IPS DF 19.7 (cell line): ENCODE measurements at regions not wholly inside any gene's neighbourhood (a gene's known extent, or its start where the extent isn't known, plus 50 kb on each side); places are given as distances from the start of the nearest gene placed in this dataset.
"Not testable (repeated sequence)": the region's sequence is repeated elsewhere in the genome, so short reads cannot be mapped to it uniquely, and the experiment has no call there.

Experiments
- DNase-seq: peaks from one replicate; pipeline ENCODE4 v3.0.0-alpha.2; 2013; ENCODE audit warnings: low read depth, low spot score

DNA sequence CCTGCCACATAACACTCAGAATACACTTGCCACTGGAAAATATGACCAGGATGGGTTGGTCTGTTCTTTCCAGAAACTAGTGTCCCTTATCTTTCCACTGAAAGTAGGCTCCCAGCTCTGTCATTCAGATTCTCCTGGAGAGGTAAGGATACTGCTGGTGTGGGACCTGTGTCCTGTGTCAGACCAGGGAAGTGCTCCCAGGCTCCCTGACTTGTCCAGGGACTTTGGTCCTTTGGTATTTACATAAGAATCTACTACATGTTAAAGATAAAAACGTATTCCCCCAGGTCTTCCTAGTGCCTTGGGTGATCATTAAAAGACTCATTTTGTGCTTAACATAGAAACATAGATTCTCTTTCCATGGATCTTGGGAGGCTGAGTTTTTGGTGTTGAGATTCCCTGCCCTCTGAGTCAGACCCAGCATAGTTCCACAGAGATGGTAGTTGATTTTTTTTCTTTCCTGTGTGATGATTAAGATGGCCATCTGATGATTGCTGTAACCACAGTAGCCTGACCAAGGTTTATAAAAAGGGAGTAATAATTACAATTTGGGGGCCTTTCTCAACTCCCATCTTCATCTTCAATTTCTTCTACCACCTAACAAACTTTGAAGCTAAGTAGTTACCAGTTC lies 159.8 kb upstream of the JADE1 start:
- DNase-seq = no peak

- DNase-seq = no peak
These were observed 160.3 kb upstream of the JADE1 start for GRCh38 chr4:128649161-128649560.

GRCh38 chr4:128648021-128648420 lies 161.5 kb upstream of the JADE1 start:
- DNase-seq = no peak

GRCh38 chr4:128646893-128647292 lies 162.6 kb upstream of the JADE1 start:
- not testable (repeated sequence) for DNase-seq

GRCh38 chr4:128644693-128645654 lies 164.5 kb upstream of the JADE1 start:
- DNase-seq = not testable (repeated sequence)

DNA sequence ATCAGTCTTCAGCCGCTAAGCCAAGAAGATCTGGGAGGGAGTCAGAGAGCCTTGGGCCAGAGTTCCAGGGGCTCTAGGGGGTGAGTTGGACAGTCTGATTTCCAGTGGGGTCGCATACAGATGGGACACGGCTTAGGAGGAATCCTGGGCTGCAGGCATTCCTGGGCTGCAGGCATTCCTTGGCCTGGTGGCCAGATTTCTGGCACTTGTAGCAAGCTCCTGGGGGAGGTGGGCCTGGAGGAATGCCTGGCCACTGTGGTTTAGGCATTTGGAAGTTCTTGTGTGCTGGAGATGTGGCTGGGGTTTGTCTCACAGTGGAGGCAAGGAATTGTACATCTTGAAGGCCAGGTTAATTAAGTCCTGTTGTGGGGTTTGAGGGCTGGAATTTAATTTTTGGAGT lies 165.4 kb upstream of the JADE1 start:
- DNase-seq = not testable (repeated sequence)

DNA sequence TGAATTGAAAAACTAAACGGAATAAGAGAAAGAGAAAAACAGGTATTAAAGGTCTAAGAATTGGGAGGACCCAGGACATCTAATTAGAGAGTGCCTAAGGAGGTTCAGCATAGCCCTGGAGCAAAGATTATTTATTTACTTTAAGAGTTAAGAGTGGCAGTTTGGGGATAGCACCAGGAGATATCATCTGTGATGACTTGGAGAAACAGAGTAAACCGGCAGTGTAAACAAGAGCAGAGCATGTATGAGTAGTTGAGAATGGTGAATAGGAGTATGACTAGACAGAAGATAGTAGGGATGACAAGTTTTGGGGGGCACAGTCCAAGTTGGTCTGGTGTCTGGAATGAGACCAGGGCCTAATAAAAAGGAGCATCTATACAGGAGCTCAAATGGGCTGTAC lies 167.9 kb upstream of the JADE1 start:
- not testable (repeated sequence) for DNase-seq

GRCh38 chr4:128639541-128640270 lies 169.8 kb upstream of the JADE1 start:
- no peak for DNase-seq

DNA sequence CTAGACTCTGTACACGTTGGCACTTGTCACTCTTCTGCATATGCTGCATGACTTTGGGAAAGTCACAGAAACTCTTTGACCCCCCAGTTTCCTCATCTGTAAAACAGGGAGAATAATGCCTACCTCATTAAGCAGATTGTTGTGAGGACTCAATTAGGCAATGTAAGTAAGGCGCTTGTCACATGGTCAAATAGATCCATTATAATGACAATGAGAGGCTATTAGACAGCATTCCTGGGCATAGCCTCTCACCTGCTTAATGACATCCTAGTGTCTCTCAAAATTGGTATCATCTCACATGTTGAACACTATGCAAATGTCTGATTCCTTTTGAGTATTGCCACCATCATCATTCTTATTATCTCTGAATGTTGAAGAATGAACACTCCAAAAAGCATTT lies 172.6 kb upstream of the JADE1 start:
- DNase-seq = no peak

GRCh38 chr4:128635955-128636560 lies 173.4 kb upstream of the JADE1 start:
- DNase-seq = no peak

DNA sequence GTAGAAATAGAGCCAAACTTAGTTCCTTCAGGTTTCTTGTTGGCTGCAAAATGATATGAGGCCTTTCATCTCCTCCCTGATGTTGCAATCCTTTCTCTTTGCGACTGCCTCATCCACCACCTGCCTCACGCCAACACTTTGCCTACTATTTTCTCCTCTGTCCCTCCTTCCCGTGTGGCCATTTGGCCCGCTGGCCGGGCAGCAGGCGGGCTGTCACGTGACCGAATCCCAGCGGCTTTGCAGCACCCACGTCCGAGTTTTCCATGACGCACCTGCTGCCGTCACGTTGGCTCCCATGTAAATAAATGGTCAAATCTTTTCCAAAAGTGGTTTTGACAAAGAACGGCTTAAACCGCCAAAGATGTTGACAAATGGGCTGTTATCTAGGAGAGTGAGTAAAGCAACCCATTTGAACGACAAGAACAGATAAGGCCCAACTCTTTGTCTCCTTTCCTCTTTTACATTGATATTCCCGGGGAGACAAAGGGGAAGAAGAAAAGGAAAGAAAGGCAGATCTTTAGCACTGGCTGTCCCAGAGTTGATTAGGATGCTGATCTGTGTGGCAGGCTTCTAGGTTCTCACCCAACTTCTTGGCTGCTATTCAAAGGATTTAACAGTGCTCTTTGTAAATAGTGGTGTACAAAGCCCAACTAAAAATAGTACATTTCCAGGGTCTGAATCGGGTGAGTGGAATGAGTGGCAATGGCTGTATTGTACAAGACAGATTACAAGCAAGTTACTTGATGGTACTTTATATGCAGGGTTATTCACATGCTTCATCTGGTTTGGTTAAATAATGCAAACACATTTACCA lies 174.2 kb upstream of the JADE1 start:
- no peak for DNase-seq

DNA sequence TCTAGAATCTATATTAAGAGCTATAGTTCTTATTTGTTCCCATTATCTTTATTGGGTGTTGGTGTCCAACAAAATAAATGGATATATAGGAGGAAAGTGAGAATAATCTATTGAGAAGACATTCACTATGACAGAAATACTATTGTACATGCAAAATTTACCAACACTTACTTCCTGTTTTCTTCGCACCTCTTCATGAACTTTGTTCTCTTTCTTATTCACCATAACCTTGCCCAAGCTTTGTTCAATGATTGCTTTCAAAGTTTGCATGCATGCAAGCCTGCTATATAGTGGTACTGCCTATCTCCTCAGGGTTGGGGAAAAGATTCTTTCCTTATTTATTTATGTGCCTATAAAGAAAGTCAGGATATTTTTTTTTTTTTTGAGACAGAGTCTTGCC lies 176.4 kb upstream of the JADE1 start:
- no peak for DNase-seq

- no peak for DNase-seq
These were observed 178.6 kb upstream of the JADE1 start for GRCh38 chr4:128630871-128631270.

DNA sequence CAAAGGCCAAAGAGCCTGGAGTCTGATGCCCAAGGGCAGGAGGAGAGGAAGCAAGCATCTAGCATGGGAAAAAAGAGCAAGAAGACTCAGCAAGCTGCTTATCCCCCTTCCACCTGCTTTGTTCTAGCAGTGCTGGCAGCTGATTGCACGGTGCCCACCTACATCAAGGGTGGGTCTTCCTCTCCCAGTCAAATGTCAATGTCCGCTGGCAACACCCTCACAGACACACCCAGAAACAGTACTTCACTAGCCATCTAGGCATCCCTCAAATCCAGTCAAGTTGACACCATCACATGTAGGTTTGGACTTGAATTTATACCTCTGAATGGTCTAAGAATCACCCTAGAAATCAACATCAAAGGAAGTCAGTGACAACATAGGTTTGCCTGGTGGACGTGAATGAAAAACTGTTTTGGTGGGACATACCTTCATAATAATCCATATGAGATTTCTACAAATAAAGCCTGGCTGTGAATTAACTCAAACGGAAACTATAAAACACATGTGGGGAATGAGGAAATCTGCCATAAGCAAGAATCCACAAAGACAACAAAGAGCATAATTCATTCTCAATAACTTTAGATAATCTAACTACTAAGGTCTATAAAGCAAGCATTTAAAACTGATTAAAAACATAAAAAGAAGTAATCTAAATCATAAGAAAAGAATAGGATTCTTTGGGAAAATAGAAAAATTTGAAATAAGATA lies 185.8 kb upstream of the JADE1 start:
- no peak for DNase-seq

DNA sequence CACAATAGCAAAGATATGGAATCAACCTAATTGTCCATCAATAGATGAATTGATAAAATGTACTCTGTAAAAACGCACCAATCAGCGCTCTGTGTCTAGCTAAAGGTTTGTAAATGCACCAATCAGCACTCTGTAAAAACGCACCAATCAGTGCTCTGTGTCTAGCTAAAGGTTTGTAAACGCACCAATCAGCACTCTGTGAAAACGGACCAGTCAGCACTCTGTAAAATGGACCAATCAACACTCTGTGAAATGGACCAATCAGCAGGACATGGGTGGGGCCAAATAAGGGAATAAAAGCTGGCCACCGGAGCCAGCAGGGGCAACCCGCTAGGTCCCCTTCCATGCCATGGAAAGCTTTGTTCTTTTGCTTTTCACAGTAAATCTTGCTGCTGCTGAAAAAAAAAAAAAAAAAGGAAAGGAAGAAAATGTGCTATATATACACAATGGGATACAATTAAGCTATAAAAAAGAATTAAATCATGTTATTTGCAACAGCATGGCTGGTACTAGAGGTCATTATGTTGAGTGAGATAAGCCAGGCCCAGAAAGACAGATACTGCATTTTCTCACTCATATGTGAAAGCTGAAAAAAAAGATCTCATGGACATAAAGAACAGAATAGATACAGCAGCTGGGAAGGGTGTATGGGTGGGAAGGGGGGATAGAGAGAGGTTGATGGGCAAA lies 189.1 kb upstream of the JADE1 start:
- not testable (repeated sequence) for DNase-seq

DNA sequence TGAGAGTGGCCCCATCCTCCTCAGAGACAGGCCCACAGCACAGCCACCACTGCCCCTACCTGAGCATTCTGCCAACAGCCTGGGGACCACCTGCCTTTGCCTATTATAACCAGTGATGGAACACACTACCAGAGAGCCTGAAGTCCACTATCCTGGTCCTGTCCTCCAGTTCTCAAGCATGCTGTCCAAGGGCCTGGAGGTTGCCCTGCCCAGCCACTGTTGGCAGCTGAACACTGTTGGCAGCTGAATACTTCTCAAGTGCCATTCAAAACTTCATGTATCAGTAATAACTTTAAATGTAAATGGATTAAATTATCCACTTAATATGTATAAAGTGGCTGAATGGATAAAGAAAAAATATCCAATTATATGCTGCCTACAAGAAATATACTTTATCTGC lies 194.3 kb upstream of the JADE1 start:
- no peak for DNase-seq

GRCh38 chr4:128608006-128608405 lies 201.5 kb upstream of the JADE1 start:
- DNase-seq = no peak

GRCh38 chr4:128606173-128606572 lies 203.3 kb upstream of the JADE1 start:
- DNase-seq = no peak

GRCh38 chr4:128604840-128605239 lies 204.7 kb upstream of the JADE1 start:
- DNase-seq = no peak

DNA sequence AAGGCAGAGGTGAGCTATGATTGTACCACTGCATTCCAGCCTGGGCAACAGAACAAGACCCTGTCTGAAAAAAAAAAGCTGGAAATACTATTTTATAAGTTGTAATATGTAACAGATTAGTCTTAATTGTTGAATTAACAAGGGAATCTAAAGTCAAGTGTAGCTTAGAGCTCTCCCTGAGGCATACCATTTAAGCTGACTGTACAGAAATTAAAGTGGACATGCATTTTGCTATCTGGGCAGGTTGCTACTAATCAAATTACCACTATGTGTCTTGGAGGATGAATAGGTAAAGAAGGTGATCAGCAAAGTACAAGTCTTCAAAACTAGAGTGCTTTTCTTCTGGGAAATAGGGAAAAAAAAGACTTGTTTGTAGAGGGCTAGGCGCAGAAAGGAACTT lies 205.3 kb upstream of the JADE1 start:
- DNase-seq = no peak
